Psoas muscle (tissue), 7 donors: ENCODE measurements at regions not wholly inside any gene's neighbourhood (a gene's known extent, or its start where the extent isn't known, plus 50 kb on each side); places are given as distances from the start of the nearest gene placed in this dataset.

ENCODE experiments used
- ATAC-seq, 4 donors: fragments of 200-7000 bp; cut with Tn5 transposase; one replicate each; pipeline ENCODE4 v1.9.1; 2020; ENCODE audit warnings: moderate library complexity in 3 of 4, mild to moderate bottlenecking in 2 of 4
- DNase-seq, 2 donors: peaks; one replicate each; pipeline ENCODE4 v3.0.0-alpha.2; 2020
- H3K27ac ChIP-seq: fragments of 200-600 bp; one replicate; pipeline ENCODE4 v1.8.0; 2022
- H3K27me3 ChIP-seq, 3 donors: fragments of 200-600 bp in 1 of 3; one replicate each; pipeline versions ENCODE4 v1.6.1 to v1.8.0; 2013 to 2022; ENCODE audit warnings: low read length in 2 of 3, mild to moderate bottlenecking in 2 of 3, moderate library complexity in 1 of 3; ENCODE audit not compliant: insufficient read depth in 3 of 3
- H3K36me3 ChIP-seq, 2 donors: fragments of 200-600 bp in 1 of 2; one replicate each; pipeline versions ENCODE4 v1.6.1 to v1.8.0; 2013 to 2022; ENCODE audit warnings: low read depth in 1 of 2, mild to moderate bottlenecking in 1 of 2, moderate library complexity in 1 of 2; ENCODE audit not compliant: insufficient read depth in 1 of 2
- H3K4me1 ChIP-seq: fragments of 200-600 bp; one replicate; pipeline ENCODE4 v1.8.0; 2022
- H3K4me3 ChIP-seq: fragments of 200-600 bp; one replicate; pipeline ENCODE4 v1.8.0; 2022; ENCODE audit warnings: mild to moderate bottlenecking
- H3K9me3 ChIP-seq: fragments of 200-600 bp; one replicate; pipeline ENCODE4 v1.8.0; 2022
- WGBS, 3 donors: extraction: QIAGEN DNeasy Blood & Tissue Kit; methylation state at CpG; one replicate each; pipeline versions ENCODE4 v1.1.6 to v1.1.7; 2013; 5-methylcytosine and 5-hydroxymethylcytosine counted together
- intact Hi-C, 2 donors: fragments of 100-400 bp; cut with DNase I; formaldehyde crosslinking; loops; one replicate each; pipeline versions ENCODE4 v1.11.0 to v1.14.2; 2022
- TF ChIP-seq, protein P1 (sequence below): fragments of 200-600 bp; IDR thresholded peaks from one replicate; pipeline ENCODE4 v1.8.0; 2022; ENCODE audit warnings: antibody characterized with exemption
- donor health status: healthy with polysubstance abuse.
- donor health status: DM: no; HTN: no; CAD: no; lungs with moderate emphysema.
- donor health status: Bipolar disorder and iron deficiency.
- donor health status: healthy.
- donor health status: DM: yes; HTN: yes; CAD: no.
- donor health status: DM: no; HTN: no; CAD: no.
- donor health status: DM: yes; HTN: yes; CAD: no.

DNA sequence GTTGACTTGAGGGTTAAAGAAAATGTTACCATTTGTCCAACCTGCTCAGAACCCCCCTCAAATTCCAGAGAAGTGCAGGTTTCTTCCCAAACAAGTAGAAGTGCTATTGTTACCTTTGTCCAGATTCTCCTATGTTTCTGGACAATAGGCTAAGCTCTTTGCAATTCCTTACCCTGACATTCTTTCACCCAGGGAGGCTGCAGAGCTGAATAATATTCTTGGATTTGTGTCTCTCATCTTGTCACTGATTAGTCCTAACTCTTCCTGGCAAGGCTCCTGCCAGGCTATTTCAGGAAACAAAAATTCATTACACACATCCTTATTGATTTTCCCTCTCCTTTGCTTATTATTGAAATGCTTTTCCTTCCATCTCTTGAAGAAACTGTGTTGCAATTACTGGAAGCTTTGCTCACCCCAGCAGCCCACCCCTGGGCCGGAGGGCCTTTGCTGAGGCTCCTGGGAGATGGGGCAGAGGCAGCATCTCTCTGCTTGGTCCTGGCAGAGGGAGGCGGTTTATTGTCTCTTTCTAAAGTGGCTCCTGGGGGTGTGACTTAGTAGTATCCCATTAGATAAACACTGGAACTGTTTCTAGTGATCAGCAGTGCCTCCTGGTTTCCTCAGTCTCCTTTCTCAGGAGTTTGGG, 207.5 kb upstream of the PELI2 start:
- WGBS, 3 donors, result 79 to 92% (median 86%) methylated on average over 2 of the region's 2 CpGs
- DNase-seq (no peak), ATAC-seq (no peak)
- no peak overlapping the region for H3K27ac ChIP-seq
- no peaks in the 10 kb centered on the region for H3K9me3 ChIP-seq
- no peak overlapping the region for H3K4me3 ChIP-seq
- H3K36me3 ChIP-seq, result no peaks in the 10 kb centered on the region
- intact Hi-C loops, result no loop called here
- no peaks in the 10 kb centered on the region for H3K27me3 ChIP-seq
- TF ChIP-seq, protein P1, sequence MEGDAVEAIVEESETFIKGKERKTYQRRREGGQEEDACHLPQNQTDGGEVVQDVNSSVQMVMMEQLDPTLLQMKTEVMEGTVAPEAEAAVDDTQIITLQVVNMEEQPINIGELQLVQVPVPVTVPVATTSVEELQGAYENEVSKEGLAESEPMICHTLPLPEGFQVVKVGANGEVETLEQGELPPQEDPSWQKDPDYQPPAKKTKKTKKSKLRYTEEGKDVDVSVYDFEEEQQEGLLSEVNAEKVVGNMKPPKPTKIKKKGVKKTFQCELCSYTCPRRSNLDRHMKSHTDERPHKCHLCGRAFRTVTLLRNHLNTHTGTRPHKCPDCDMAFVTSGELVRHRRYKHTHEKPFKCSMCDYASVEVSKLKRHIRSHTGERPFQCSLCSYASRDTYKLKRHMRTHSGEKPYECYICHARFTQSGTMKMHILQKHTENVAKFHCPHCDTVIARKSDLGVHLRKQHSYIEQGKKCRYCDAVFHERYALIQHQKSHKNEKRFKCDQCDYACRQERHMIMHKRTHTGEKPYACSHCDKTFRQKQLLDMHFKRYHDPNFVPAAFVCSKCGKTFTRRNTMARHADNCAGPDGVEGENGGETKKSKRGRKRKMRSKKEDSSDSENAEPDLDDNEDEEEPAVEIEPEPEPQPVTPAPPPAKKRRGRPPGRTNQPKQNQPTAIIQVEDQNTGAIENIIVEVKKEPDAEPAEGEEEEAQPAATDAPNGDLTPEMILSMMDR, result no peak
- H3K4me1 ChIP-seq, result no peaks in the 10 kb centered on the region

DNA sequence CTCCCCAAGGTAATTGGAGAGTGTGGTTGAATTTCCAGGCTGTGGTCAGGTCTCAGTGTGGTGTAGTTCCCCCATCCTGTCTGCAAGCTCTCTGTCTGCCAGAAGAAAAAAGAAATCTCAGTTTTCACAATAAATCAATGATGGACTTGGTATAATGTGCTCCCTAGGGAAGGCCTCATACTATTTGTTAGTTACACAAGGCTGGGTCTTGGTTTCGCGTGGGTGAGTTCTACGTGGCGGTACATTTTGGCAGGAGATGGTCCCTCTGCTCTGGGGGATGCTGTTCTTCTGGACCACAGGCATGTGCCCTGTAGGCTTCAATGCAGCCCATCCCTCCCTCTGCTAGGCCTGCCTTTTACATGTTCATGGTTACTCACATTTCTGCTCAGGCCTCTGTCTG, 206.4 kb upstream of the PELI2 start:
- Histone ChIP-seq H3K27me3 (no peaks in the 10 kb centered on the region), H3K36me3 (no peaks in the 10 kb centered on the region), H3K4me1 (no peaks in the 10 kb centered on the region), H3K4me3 (no peak overlapping the region), H3K27ac (no peak overlapping the region), H3K9me3 (no peaks in the 10 kb centered on the region)
- DNase-seq (no peak), ATAC-seq (no peak)
- 89 to 95% (median 89%) methylated on average over 4 of the region's 4 CpGs for WGBS, 3 donors
- intact Hi-C loops, result no loop called here
- TF ChIP-seq, protein P1, result no peak

DNA sequence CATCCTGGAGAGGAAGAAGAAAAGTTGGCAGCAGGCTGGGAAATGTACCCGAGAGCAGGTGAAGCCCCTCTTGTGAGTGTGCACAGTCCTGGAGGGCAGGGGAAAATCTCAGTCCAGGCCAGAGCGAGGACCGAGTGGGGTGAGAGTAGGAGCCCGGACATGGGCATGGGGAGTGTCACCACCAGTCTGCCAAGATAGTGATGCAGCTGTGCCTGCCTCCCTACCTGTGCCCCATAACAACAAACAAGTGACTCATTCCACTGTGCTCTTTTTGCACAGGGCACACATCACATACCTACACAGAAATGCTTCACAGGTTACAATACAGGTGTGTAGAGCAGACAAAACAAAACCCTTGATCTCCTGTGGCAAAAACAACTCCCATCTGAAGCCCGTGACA, 205.9 kb upstream of the PELI2 start:
- no peaks in the 10 kb centered on the region for H3K4me1 ChIP-seq
- no peaks in the 10 kb centered on the region for H3K27me3 ChIP-seq
- H3K27ac ChIP-seq, result no peak overlapping the region
- DNase-seq (no peak), ATAC-seq (no peak)
- TF ChIP-seq, protein P1, result no peak
- 91 to 94% (median 94%) methylated on average over 5 of the region's 5 CpGs for WGBS, 3 donors
- intact Hi-C loops, result no loop called here
- no peaks in the 10 kb centered on the region for H3K9me3 ChIP-seq
- H3K4me3 ChIP-seq, result no peak overlapping the region
- H3K36me3 ChIP-seq, result no peaks in the 10 kb centered on the region

- no peaks in the 10 kb centered on the region for H3K27me3 ChIP-seq
- H3K27ac ChIP-seq, result no peak overlapping the region
- DNase-seq (peak in 1 of 2 donors; percentile 25), ATAC-seq (no peak)
- intact Hi-C loops, result no loop called here
- WGBS, 3 donors, result 38 to 54% (median 46%) methylated on average over 8 of the region's 8 CpGs
- no peaks in the 10 kb centered on the region for H3K4me1 ChIP-seq
- H3K36me3 ChIP-seq, result no peaks in the 10 kb centered on the region
- TF ChIP-seq, protein P1, result no peak
- no peak overlapping the region for H3K4me3 ChIP-seq
- no peaks in the 10 kb centered on the region for H3K9me3 ChIP-seq
Measured at GRCh38 chr14:55913324-55914025, 204.7 kb upstream of the PELI2 start.
